Ovary (tissue), 3 donors: ENCODE measurements at regions not wholly inside any gene's neighbourhood (a gene's known extent, or its start where the extent isn't known, plus 50 kb on each side); places are given as distances from the start of the nearest gene placed in this dataset.

Source experiments
- CTCF ChIP-seq, 3 donors: fragments of 450-650 bp in 2 of 3; fragments of 200-600 bp in 1 of 3; IDR thresholded peaks; one replicate each; pipeline versions ENCODE4 v1.5.1 to v1.8.0; 2016 to 2022; ENCODE audit warnings: antibody characterized with exemption in 3 of 3, mild to moderate bottlenecking in 1 of 3
- EP300 ChIP-seq: sonication (generic); formaldehyde crosslinking; IDR thresholded peaks from one replicate; pipeline ENCODE4 v1.6.1; 2017; ENCODE audit warnings: antibody characterized with exemption
- POLR2A ChIP-seq: fragments of 450-650 bp; IDR thresholded peaks from one replicate; pipeline ENCODE4 v1.6.1; 2017; ENCODE audit warnings: antibody characterized with exemption, mild to moderate bottlenecking, moderate library complexity
- donor health status: DM: no; HTN: no; CAD: no.

GRCh38 chr12:107543416-107543815 is 142.2 kb upstream of the PWP1 start:
- TF ChIP-seq CTCF (IDR thresholded peaks at IDR 0.05), result no peak
- TF ChIP-seq POLR2A, result no peak
- no peak for TF ChIP-seq EP300
